GM12872 (cell line): ENCODE measurements at regions not wholly inside any gene's neighbourhood (a gene's known extent, or its start where the extent isn't known, plus 50 kb on each side); places are given as distances from the start of the nearest gene placed in this dataset.

Experiments
- TF ChIP-seq, protein P1 (sequence below): IDR thresholded peaks from 3 replicates; pipeline ENCODE4 v1.5.1; 2011; ENCODE audit warnings: low read depth, mild to moderate bottlenecking, low read length, moderate library complexity; ENCODE audit not compliant: insufficient read depth

DNA sequence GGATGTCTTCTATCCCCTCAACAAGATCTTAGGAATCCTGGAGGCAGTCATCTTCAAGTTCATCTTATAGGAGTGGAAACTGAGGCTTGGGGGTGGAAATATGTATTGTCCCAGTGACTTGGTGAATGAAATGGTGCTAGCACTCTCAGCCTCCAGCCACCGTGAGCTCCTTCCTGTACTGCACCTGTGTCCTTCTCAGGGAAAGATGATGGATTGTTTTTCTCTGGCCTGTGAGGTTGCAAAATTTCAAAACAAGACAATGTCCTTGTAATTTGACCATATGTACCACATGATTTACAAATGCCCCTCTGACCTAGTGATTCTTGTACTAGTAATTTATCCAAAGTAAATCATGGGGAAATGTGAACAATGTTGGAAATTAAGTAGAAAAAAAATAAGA is 71.0 kb upstream of the CHCHD3 start:
- TF ChIP-seq, protein P1, sequence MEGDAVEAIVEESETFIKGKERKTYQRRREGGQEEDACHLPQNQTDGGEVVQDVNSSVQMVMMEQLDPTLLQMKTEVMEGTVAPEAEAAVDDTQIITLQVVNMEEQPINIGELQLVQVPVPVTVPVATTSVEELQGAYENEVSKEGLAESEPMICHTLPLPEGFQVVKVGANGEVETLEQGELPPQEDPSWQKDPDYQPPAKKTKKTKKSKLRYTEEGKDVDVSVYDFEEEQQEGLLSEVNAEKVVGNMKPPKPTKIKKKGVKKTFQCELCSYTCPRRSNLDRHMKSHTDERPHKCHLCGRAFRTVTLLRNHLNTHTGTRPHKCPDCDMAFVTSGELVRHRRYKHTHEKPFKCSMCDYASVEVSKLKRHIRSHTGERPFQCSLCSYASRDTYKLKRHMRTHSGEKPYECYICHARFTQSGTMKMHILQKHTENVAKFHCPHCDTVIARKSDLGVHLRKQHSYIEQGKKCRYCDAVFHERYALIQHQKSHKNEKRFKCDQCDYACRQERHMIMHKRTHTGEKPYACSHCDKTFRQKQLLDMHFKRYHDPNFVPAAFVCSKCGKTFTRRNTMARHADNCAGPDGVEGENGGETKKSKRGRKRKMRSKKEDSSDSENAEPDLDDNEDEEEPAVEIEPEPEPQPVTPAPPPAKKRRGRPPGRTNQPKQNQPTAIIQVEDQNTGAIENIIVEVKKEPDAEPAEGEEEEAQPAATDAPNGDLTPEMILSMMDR: no peak

DNA sequence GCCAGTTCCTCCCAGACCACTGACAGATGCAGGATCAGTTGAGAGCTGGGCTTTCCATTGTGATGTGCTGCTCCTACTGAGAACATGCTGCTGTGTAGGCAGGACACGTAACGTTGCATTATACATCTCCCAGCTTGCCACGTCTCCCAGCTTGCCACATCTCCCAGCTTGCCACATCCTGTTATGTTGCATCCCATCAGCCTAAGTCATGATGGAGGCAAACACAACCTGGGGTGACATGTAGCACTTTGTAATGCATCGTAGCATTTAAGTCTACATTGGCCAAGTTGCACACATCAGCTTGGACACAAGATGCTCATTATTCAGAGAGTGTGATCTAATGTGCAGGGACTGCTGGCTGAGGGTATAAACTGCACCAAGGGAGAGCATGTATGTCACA is 73.3 kb upstream of the CHCHD3 start:
- TF ChIP-seq, protein P1: no peak

DNA sequence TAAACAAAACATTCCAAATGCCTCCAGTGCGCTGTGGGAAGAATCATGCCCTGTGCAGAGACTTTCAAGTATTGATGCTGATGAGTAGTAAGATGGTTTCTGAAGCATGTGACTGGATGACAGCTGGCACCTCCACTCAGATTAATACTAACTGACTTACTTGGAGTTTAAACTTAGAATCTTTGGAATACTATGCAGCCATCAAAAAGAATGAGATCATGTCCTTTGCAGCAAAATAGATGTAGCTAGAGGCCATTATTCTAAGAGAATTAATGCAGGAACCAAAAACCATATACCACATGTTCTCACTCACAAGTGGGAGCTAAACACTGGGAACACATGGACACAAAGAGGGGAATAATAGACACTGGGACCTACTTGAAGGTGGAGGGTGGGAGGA is 73.8 kb upstream of the CHCHD3 start:
- TF ChIP-seq, protein P1: no peak

DNA sequence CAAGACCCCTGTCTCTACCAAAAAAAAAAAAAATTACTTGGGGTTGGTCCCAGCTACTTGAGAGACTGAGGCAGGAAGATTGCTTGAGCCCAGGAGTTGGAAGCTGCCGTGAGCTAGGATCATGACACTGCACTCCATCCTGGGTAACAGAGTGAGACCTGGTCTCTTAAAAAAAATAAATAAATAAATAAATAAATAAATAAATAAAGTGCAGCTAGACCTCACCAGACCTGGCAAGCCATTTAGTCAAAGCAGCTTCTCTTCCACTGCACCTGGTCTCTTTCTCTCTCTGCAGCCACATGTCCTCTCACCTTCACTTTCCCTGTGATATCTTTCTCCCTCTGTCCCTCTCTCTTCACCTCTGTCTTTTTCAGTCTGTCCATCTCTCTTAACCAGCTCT is 75.2 kb upstream of the CHCHD3 start:
- TF ChIP-seq, protein P1: no peak

- TF ChIP-seq, protein P1: no peak
These were observed 82.6 kb upstream of the CHCHD3 start for GRCh38 chr7:133164498-133164897.

GRCh38 chr7:133165001-133165400 is 83.1 kb upstream of the CHCHD3 start:
- TF ChIP-seq, protein P1: no peak

DNA sequence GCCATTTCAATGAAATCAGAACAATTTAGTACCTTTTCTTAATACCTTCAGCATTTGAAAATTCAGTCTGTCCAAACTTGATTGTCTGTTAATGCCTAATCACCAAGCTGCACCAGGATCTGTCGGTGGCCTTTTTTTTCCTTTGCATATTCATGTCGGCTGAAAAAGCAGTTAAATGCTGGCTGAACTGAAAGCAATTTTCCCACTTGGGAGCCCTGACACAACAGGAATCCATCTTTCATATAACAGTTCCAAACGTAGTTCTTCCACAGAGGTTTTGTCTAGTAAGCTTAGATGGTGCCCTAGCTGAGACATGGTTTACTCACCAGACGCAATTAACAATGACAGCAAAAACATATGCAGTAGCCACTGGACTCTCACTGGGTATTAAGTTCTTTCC is 83.6 kb upstream of the CHCHD3 start:
- TF ChIP-seq, protein P1: no peak

DNA sequence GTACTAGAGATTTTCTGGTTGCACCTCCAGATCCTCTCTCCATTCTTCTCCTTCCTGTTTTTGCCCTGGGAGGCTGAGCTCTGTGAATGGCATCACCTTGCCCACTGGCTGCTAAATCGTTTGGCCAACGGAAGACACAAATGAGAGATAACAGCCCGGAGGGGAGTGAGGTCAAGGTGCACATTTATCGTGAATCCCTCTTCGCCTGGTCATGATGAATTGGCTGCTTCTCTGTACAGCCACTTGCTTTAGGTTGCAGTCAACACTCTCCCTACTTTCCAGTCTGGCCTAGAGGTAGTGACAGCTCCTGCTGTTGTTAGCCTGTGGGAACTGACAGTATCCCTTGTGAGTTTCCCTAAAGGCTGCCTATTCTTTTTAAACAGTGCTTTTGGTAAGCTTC is 85.4 kb upstream of the CHCHD3 start:
- TF ChIP-seq, protein P1: no peak
